ENCODE measurements at regions not wholly inside any gene's neighbourhood (a gene's known extent, or its start where the extent isn't known, plus 50 kb on each side); places are given as distances from the start of the nearest gene placed in this dataset.
A peak's percentile ranks its signal among the peaks of the same experiment; 100 is the strongest.
"Not testable (repeated sequence)": the region's sequence is repeated elsewhere in the genome, so short reads cannot be mapped to it uniquely, and the experiment has no call there.

DNA sequence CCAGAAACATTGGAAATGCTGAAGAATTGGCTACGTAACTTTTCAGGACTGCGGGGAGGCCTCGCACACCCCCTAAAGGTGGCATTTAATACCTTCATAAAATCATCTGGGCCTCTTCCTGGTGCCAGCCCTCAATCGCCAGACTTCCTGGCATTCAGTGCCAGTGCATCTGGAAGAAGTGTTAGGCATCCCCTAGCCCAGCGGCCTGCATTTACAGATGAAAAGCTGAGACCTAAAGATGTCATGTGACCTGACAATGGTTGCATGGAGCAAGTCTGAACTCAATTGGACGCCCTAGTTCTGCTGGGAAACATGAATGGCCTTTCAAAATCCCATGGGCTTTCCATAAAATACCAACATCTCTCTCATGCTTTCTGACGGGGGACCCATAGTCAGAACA is 81.0 kb upstream of the TMEM45B start:
- Histone ChIP-seq H3K27ac (ENCODE audit: low read length) (no peak overlapping the region), H3K27me3 (ENCODE audit: insufficient read depth, low read length) (no peaks in the 10 kb centered on the region), H3K36me3 (ENCODE audit: insufficient read depth, low read depth, low read length) (no peaks in the 10 kb centered on the region), H3K9ac (ENCODE audit: low read depth, low read length) (no peak overlapping the region), H3K9me3 (ENCODE audit: insufficient read depth, low read depth, low read length) (no peaks in the 10 kb centered on the region), H3K4me3 (ENCODE audit: low read length) (no peak overlapping the region), H3K4me1 (ENCODE audit: insufficient read depth, low read length) (no peaks in the 10 kb centered on the region)

DNA sequence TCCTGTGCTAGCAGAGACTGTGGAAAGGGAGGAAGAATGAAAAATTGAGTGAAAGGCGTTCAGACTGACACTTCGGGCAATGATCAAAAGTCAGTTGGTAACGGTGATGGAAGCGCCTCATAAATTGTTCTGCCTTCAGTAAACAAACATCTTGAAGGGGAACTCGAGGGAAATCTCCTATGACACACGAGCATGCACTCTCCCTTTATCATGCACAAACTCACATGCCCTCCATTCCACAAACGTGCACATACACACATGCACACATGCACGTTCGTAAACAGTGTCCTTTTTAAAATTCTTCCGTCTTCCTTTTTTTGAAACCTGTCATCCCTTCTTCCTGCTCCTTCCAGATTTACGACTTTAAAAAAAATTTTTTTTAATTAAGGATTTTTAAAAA is 77.8 kb upstream of the TMEM45B start:
- no peaks in the 10 kb centered on the region for H3K4me1 ChIP-seq (ENCODE audit: insufficient read depth, low read length)
- H3K9me3 ChIP-seq (ENCODE audit: insufficient read depth, low read depth, low read length): no peaks in the 10 kb centered on the region
- no peak overlapping the region for H3K4me3 ChIP-seq (ENCODE audit: low read length)
- no peaks in the 10 kb centered on the region for H3K36me3 ChIP-seq (ENCODE audit: insufficient read depth, low read depth, low read length)
- no peaks in the 10 kb centered on the region for H3K27me3 ChIP-seq (ENCODE audit: insufficient read depth, low read length)
- no peak overlapping the region for H3K27ac ChIP-seq (ENCODE audit: low read length)
- no peak overlapping the region for H3K9ac ChIP-seq (ENCODE audit: low read depth, low read length)

DNA sequence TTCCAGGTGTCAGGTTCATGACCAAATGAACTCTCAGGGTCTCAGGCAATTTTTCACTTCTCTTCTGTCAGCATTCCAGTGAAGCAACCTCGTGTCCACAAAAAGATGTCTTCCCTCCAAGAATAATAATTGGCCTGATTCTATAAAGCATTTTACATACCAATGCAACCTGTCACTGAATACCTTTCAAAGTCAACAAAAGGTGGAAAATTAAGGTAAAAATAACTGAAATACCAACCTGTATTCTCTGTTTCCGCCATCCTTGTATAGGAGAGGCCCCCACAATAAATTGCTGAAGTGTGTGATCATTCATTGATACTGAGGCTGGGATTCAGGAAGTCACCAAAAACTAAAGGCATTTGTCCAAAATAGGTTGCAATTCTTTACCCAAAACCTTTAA is 77.4 kb upstream of the TMEM45B start:
- Histone ChIP-seq H3K9me3 (ENCODE audit: insufficient read depth, low read depth, low read length) (no peaks in the 10 kb centered on the region), H3K9ac (ENCODE audit: low read depth, low read length) (no peak overlapping the region), H3K4me1 (ENCODE audit: insufficient read depth, low read length) (no peaks in the 10 kb centered on the region), H3K27ac (ENCODE audit: low read length) (no peak overlapping the region), H3K36me3 (ENCODE audit: insufficient read depth, low read depth, low read length) (no peaks in the 10 kb centered on the region), H3K4me3 (ENCODE audit: low read length) (no peak overlapping the region), H3K27me3 (ENCODE audit: insufficient read depth, low read length) (no peaks in the 10 kb centered on the region)

DNA sequence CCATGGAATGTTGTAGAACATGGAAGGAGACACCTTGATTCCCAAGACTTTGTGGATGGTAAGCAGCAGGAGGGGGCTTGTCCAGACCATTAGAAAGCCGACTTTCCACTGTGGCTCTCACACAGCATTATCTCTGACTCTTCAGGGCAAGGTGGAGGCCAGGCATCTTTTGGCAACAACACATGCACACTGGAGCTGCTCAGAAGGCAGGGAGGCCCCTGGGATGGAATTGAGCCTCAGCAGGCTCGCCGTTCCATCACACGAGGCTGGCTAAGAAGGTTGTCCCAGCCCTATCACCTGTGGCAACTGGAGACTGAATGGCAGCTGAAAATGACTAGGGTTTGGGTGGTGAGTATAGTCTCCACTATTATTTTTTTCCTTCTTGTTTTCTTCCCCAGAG is 76.3 kb upstream of the TMEM45B start:
- H3K4me3 ChIP-seq (ENCODE audit: low read length): no peak overlapping the region
- H3K27me3 ChIP-seq (ENCODE audit: insufficient read depth, low read length): no peaks in the 10 kb centered on the region
- no peak overlapping the region for H3K9ac ChIP-seq (ENCODE audit: low read depth, low read length)
- H3K4me1 ChIP-seq (ENCODE audit: insufficient read depth, low read length): no peaks in the 10 kb centered on the region
- H3K9me3 ChIP-seq (ENCODE audit: insufficient read depth, low read depth, low read length): no peaks in the 10 kb centered on the region
- no peak overlapping the region for H3K27ac ChIP-seq (ENCODE audit: low read length)
- no peaks in the 10 kb centered on the region for H3K36me3 ChIP-seq (ENCODE audit: insufficient read depth, low read depth, low read length)

DNA sequence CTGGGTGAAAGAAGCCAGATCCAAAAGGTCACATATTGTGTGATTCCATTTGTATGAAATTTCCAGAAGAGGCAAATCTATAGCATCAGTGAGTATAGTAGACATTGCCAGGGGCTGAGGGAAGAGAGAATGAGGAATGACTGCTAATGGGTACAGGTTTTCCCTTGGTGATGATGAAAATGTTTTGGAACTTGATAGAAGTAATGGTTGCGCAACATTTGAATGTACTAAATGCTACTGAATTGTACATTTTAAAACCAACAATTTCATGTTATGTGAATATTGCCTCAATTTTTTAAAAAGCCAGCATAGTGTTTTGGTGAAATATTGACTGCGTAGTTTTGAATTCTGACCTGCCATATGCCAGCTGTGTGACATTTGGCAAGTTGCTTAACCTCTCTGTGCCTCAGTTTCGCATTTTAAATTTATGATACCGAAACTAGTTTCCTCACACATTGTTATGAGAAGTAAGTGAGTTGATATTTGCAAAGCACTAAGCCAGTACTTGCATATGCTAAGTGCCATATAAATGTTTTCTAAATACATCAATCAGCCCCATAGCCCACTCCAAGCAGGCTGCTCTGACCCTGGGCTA is 75.4 kb upstream of the TMEM45B start:
- Histone ChIP-seq H3K27me3 (ENCODE audit: insufficient read depth, low read length) (no peaks in the 10 kb centered on the region), H3K9ac (ENCODE audit: low read depth, low read length) (no peak overlapping the region), H3K27ac (ENCODE audit: low read length) (no peak overlapping the region), H3K4me1 (ENCODE audit: insufficient read depth, low read length) (no peaks in the 10 kb centered on the region), H3K4me3 (ENCODE audit: low read length) (no peak overlapping the region), H3K36me3 (ENCODE audit: insufficient read depth, low read depth, low read length) (no peaks in the 10 kb centered on the region), H3K9me3 (ENCODE audit: insufficient read depth, low read depth, low read length) (no peaks in the 10 kb centered on the region)

DNA sequence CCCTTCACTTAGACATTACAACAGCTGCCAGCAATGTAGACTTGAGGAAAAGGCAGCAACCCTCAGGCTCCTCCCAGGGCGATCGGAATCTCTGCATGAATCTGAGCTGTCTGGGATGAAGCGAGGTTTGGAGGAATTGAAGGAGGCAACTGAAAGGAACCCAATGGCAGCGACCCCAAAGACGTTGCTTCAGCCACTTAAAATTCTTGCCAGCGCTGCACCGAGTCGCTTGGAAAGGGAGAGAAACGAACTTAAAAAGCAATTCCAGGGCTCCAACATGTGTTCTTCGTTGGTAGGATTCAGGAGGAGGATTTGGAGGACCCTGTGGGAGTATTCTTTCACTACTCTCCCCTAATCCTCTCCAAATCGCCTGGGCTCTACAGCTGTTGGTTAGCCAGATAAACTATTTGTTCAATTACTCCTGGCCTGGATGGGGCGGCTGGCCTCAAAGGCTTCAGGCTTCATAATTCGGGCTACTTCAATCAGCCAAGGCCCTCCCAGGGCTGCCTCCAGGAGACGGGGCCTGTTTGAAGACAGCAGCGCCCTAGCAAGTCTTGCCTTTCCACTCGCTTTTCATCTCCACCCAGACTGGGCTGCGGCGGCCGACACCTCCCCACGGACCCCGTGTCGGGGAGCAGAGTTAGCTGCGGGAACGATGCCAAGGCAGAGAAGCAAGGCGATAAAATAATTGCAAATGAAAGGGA is 72.4 kb upstream of the TMEM45B start:
- no peaks in the 10 kb centered on the region for H3K36me3 ChIP-seq (ENCODE audit: insufficient read depth, low read depth, low read length)
- H3K4me3 ChIP-seq (ENCODE audit: low read length): no peak overlapping the region
- no peaks in the 10 kb centered on the region for H3K4me1 ChIP-seq (ENCODE audit: insufficient read depth, low read length)
- no peaks in the 10 kb centered on the region for H3K9me3 ChIP-seq (ENCODE audit: insufficient read depth, low read depth, low read length)
- H3K27ac ChIP-seq (ENCODE audit: low read length): no peak overlapping the region
- H3K9ac ChIP-seq (ENCODE audit: low read depth, low read length): no peak overlapping the region
- no peaks in the 10 kb centered on the region; the same call in 1 of the 2 replicates for H3K27me3 ChIP-seq (ENCODE audit: insufficient read depth, low read length)

DNA sequence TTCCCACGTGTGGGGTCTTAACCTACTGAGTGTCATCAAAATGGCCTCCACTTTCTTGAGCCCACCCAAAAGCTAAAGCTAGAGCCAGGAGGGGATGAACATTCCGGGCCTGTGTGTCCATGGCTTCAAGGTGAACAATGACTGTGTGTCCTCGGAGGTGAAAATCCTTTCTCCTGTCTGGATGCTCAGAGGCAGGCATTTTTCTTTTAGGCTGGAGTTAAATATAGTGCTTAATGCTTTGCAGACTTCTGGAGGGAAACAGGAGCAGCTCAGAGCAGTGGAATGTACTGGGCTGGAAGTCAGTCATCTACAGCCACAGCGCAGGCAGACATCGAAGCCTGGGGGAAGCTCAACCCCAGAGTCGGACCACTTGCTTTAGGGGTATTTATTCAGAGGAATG is 68.6 kb upstream of the TMEM45B start:
- no peak overlapping the region for H3K9ac ChIP-seq (ENCODE audit: low read depth, low read length)
- H3K27me3 ChIP-seq (ENCODE audit: insufficient read depth, low read length): peaks cover 20% of the 10 kb centered on the region
- H3K36me3 ChIP-seq (ENCODE audit: insufficient read depth, low read depth, low read length): no peaks in the 10 kb centered on the region
- no peaks in the 10 kb centered on the region for H3K4me1 ChIP-seq (ENCODE audit: insufficient read depth, low read length)
- no peak overlapping the region for H3K4me3 ChIP-seq (ENCODE audit: low read length)
- no peak overlapping the region for H3K27ac ChIP-seq (ENCODE audit: low read length)
- no peaks in the 10 kb centered on the region for H3K9me3 ChIP-seq (ENCODE audit: insufficient read depth, low read depth, low read length)

DNA sequence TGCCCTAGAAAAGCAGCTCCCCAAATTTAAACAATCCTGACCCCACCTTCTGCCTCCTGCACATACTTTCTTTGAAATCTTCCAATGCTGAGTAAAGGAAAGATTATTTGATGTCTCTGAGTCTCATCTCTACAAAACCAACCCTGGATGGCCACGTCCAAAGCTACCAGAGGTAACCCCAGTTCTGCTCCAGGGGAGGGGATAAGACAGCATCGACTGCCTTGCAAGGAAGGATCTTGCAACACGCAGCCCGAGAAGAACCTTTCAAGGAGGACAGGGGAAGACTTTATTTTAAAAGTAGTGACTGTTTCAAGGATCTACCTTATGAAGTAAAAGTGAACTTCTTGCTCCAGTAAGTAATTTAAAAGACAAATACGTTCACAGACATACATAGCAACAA is 66.5 kb upstream of the TMEM45B start:
- H3K9me3 ChIP-seq (ENCODE audit: insufficient read depth, low read depth, low read length): peaks cover 4% of the 10 kb centered on the region
- H3K4me3 ChIP-seq (ENCODE audit: low read length): no peak overlapping the region
- H3K36me3 ChIP-seq (ENCODE audit: insufficient read depth, low read depth, low read length): no peaks in the 10 kb centered on the region
- peaks cover 20% of the 10 kb centered on the region for H3K27me3 ChIP-seq (ENCODE audit: insufficient read depth, low read length)
- no peaks in the 10 kb centered on the region for H3K4me1 ChIP-seq (ENCODE audit: insufficient read depth, low read length)
- H3K27ac ChIP-seq (ENCODE audit: low read length): no peak overlapping the region
- H3K9ac ChIP-seq (ENCODE audit: low read depth, low read length): no peak overlapping the region

DNA sequence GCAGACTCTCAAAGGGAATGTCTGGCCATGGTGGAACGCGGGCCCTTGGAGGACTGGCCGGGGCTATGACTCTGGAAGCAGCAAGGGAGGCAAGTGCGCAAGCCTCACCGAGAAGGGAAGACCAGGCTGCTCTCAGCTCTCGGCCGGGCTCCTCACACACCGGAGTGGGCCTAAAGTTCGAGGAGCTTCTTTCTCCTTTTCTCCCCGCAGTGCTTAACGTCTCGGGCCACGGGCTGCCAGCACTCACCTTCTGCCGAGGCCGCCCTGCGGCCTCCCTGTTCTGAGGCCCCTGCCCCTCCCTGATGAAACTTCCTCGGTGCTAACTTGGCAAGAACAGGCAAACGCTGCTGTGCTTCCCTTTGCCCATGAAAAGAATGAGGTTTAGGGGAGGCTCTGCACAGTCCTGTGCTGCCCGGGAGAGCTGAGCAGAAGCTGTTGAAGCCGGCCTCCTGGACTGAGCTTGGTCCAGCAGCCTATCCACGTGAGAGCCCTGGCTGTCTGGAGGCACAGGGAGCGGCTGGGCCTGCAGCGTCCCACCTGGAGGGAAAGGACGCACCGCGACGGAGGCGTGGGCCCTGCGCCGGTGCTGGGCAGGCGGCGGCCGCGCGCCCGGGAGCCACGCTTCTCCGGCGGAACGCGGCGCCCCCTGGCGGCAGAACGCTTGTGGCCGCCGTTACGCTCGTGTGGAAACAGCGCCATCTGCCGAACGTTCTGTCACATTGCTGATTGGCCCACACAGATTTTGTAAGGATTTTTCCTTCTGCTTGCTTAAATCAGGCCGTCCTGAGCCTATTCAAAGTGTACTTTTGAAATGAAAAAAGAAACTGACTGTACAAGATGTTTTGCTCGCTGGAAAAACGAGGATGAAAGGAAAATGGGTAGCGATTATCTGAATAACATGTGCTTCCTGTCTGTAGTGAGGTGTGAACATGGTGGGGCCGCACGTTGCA is 65.0 kb upstream of the TMEM45B start:
- Histone ChIP-seq H3K36me3 (ENCODE audit: insufficient read depth, low read depth, low read length) (no peaks in the 10 kb centered on the region), H3K4me3 (ENCODE audit: low read length) (peak overlapping the region; percentile 60), H3K27me3 (ENCODE audit: insufficient read depth, low read length) (peaks cover 20% of the 10 kb centered on the region), H3K27ac (ENCODE audit: low read length) (no peak overlapping the region), H3K4me1 (ENCODE audit: insufficient read depth, low read length) (no peaks in the 10 kb centered on the region), H3K9me3 (ENCODE audit: insufficient read depth, low read depth, low read length) (peaks cover 4% of the 10 kb centered on the region), H3K9ac (ENCODE audit: low read depth, low read length) (peak overlapping the region; percentile 36; the same call in 1 of the 2 replicates)

DNA sequence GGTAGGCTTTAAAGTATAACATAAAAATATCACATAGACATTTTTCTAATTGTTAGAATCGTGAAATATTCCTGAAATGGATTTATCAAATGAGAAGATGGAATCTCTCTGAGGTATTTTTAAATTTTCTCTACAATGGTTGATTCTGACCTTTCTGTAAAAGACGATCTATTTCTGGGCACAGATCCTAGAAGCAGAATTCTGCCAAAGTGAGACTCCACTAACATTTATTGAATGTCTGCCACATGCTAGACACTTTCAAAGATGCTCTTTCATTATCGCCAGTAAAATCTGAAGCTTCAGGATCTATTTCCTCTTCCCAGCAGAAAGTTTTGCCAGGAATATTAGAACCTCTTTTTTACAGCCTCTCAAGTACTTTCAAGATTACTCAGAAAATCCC is 64.1 kb upstream of the TMEM45B start:
- Histone ChIP-seq H3K9ac (ENCODE audit: low read depth, low read length) (no peak overlapping the region), H3K36me3 (ENCODE audit: insufficient read depth, low read depth, low read length) (no peaks in the 10 kb centered on the region), H3K9me3 (ENCODE audit: insufficient read depth, low read depth, low read length) (peaks cover 4% of the 10 kb centered on the region), H3K4me1 (ENCODE audit: insufficient read depth, low read length) (no peaks in the 10 kb centered on the region), H3K27me3 (ENCODE audit: insufficient read depth, low read length) (peaks cover 20% of the 10 kb centered on the region), H3K4me3 (ENCODE audit: low read length) (no peak overlapping the region), H3K27ac (ENCODE audit: low read length) (no peak overlapping the region)

DNA sequence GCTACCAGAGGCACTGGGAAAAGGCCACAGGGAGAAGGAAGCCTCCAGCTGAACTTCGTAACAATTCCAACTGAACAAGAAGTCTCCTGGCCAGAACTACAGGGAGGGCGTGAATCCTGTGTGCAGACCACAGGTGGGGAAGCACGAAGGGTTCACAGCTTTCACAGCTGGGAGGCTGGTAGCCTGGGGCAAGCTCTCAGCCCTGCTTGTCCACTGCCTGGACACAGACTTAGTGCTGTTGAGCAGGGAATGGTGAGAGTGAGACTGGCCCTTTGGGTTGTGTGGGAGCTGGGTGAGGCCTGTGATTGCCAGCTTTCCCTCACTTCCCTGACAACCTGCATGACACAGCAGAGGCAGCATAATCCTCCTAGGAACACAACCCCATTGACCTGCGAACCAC is 52.1 kb upstream of the TMEM45B start:
- not testable (repeated sequence) for H3K36me3 ChIP-seq (ENCODE audit: insufficient read depth, low read depth, low read length); H3K4me3 ChIP-seq (ENCODE audit: low read length); H3K27me3 ChIP-seq (ENCODE audit: insufficient read depth, low read length); H3K9me3 ChIP-seq (ENCODE audit: insufficient read depth, low read depth, low read length); H3K4me1 ChIP-seq (ENCODE audit: insufficient read depth, low read length); H3K9ac ChIP-seq (ENCODE audit: low read depth, low read length); H3K27ac ChIP-seq (ENCODE audit: low read length)

DNA sequence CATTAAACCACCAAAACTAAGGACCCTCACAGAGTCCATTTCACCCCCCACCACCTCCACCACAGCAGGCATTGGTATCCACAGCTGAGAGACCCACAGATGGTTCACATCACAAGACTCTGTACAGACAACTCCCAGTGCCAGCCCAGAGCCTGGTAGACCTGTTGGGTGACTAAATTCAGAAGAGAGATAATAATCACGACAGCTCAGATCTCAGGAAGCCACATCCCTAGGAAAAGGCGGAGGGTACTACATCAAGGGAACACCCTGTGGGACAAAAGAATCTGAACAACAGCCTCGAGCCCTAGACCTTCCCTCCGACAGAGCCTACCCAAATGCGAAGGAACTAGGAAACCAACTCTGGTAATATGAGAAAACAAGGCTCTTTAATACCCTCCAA is 51.4 kb upstream of the TMEM45B start:
- not testable (repeated sequence) for H3K36me3 ChIP-seq (ENCODE audit: insufficient read depth, low read depth, low read length); H3K4me3 ChIP-seq (ENCODE audit: low read length); H3K9ac ChIP-seq (ENCODE audit: low read depth, low read length)

More for the DNA sequence above, 51.4 kb upstream of the TMEM45B start:
- not testable (repeated sequence) for H3K27ac ChIP-seq (ENCODE audit: low read length); H3K9me3 ChIP-seq (ENCODE audit: insufficient read depth, low read depth, low read length); H3K4me1 ChIP-seq (ENCODE audit: insufficient read depth, low read length); H3K27me3 ChIP-seq (ENCODE audit: insufficient read depth, low read length)
